ENCODE measurements at regions not wholly inside any gene's neighbourhood (a gene's known extent, or its start where the extent isn't known, plus 50 kb on each side); places are given as distances from the start of the nearest gene placed in this dataset.

DNA sequence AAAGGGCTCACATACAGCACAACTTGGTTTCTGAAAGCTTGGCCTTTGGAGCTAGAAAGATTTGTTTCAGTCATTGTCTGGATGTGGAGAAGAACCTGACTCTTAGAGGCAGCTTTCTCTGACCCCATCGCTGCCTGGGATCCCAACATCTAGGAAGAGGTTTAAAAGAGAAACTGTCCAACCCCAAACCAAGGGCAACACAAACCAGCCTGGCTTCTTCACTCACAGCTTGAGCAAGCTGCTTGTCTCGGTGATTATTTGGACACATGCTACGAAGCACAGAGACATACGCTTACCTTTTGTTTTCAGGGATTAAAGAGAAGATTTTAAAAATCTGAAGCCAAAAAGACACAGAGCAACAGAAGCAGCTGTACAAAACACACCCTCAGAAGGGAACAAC lies 109.8 kb downstream of the ETS2 start:
- in situ Hi-C loops (cut with MboI) = no loop called here
- 97 to 98% methylated on average over 4 of the region's 4 CpGs for WGBS, 2 experiments (ENCODE audit: low coverage in 1 of 2, low lambda C conversion rate in 2 of 2, missing lambda C conversion rate in 2 of 2)
- Histone ChIP-seq H3K79me2 (ENCODE audit: insufficient read depth) (no peaks in the 10 kb centered on the region), H3K4me2 (ENCODE audit: unreplicated experiment) (no peak overlapping the region), H3K9me2 (ENCODE audit: insufficient read depth) (no peaks in the 10 kb centered on the region), H3K4me3 (no peak overlapping the region), H3K9me3 (ENCODE audit: low read depth) (no peaks in the 10 kb centered on the region), H3F3A (ENCODE audit: insufficient read depth) (peaks cover 4% of the 10 kb centered on the region; the same call in 1 of the 2 replicates), H3K27me3 (replicated peaks; ENCODE audit: insufficient read depth) (no peaks in the 10 kb centered on the region), H3K9ac (no peak overlapping the region), H2AFZ (no peak overlapping the region), H3K27ac (no peak overlapping the region), H4K20me1 (ENCODE audit: insufficient read depth) (no peaks in the 10 kb centered on the region), H3K36me3 (ENCODE audit: low read depth) (no peaks in the 10 kb centered on the region), H3K4me1 (ENCODE audit: insufficient read depth) (peaks cover 15% of the 10 kb centered on the region)
- no peak for DNase-seq
- TF ChIP-seq EZH2 (IDR thresholded peaks at IDR 0.05; ENCODE audit: insufficient read depth, poor library complexity, severe bottlenecking) = no peak
- no peak for TF ChIP-seq EZH2phosphoT487 (IDR thresholded peaks at IDR 0.05; ENCODE audit: insufficient read depth, low read depth)

DNA sequence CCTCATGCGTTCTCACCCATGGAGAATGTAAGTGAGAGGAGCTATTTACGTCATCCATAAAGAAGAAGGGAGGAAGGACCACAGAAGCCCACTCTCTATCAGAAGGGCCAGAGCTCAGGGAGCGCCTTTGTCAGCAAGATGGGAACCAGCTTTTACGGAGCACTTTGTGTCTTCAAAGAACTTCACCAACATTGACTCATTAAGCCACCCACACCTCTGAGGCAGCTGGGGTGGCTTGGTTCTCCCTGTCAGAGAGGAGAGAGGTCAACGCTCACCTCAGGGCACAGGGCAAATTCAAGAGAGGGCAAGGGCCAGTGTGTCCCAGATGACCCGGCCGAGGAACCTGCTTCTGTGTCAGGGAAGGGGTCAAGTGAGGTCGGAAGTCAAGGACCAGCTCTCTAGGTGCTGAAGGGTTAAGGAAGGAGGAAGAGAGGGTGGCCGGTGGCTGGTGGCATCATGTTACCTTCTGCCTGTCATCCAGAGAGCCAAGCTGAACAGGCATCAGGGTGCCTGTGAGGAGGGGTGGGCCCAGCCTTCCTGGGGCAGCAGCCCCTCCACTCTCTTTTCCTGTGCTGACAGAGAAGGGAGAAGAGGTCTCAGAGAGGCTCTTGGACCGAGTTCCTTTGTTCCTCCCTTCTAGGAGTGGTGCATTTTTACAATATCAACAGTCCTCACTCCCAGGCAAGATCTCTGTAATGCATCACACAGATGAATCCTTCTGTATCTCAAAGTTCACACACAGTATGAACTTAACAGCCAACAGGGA lies 109.0 kb downstream of the ETS2 start:
- no peaks in the 10 kb centered on the region for H3K27me3 ChIP-seq (replicated peaks; ENCODE audit: insufficient read depth)
- H2AFZ ChIP-seq = no peak overlapping the region
- H3K79me2 ChIP-seq (ENCODE audit: insufficient read depth) = no peaks in the 10 kb centered on the region
- no peak overlapping the region for H3K27ac ChIP-seq
- WGBS, 2 experiments (ENCODE audit: low coverage in 1 of 2, low lambda C conversion rate in 2 of 2, missing lambda C conversion rate in 2 of 2) = 78 to 80% methylated on average over 10 of the region's 10 CpGs
- peak; percentile 44 for DNase-seq
- no peaks in the 10 kb centered on the region for H3K36me3 ChIP-seq (ENCODE audit: low read depth)
- H3K9me2 ChIP-seq (ENCODE audit: insufficient read depth) = no peaks in the 10 kb centered on the region
- no peak overlapping the region for H3K4me3 ChIP-seq
- peaks cover 13% of the 10 kb centered on the region for H3K4me1 ChIP-seq (ENCODE audit: insufficient read depth)
- H3F3A ChIP-seq (ENCODE audit: insufficient read depth) = no peaks in the 10 kb centered on the region
- no peak overlapping the region for H3K9ac ChIP-seq
- H3K9me3 ChIP-seq (ENCODE audit: low read depth) = no peaks in the 10 kb centered on the region
- in situ Hi-C loops (cut with MboI) = no loop called here
- no peaks in the 10 kb centered on the region for H4K20me1 ChIP-seq (ENCODE audit: insufficient read depth)
- no peak overlapping the region for H3K4me2 ChIP-seq (ENCODE audit: unreplicated experiment)
- TF ChIP-seq EZH2 (IDR thresholded peaks at IDR 0.05; ENCODE audit: insufficient read depth, poor library complexity, severe bottlenecking) (no peak), EZH2phosphoT487 (IDR thresholded peaks at IDR 0.05; ENCODE audit: insufficient read depth, low read depth) (no peak)

DNA sequence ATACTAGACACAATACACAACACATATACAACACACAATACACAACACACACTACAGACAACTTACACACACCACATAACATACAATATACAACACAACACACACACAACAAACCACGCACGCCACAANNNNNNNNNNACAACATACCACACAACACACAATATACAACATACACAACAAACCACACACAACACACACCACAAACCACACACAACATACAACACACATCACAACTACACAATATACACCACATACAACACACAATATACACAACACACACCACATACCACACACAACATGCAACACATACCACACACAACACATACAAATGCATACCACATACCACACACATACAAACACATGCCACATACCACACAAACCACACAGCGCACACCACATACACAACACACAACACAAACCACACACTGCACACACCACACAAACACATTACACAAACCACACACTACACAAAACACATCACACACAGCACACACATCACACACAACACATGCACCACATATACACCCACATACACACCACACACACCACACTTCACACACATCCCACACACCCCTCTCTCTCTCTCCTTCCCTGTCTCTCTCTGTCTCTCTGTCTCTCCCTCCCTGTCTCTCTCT lies 108.3 kb downstream of the ETS2 start:
- Histone ChIP-seq H3K4me2 (ENCODE audit: unreplicated experiment) (peak overlapping the region; percentile 79), H3K4me1 (ENCODE audit: insufficient read depth) (peaks cover 13% of the 10 kb centered on the region), H2AFZ (no peak overlapping the region), H3K27ac (no peak overlapping the region), H3F3A (ENCODE audit: insufficient read depth) (no peaks in the 10 kb centered on the region), H3K36me3 (ENCODE audit: low read depth) (no peaks in the 10 kb centered on the region), H3K4me3 (no peak overlapping the region; the same call in 1 of the 2 replicates), H3K27me3 (replicated peaks; ENCODE audit: insufficient read depth) (no peaks in the 10 kb centered on the region), H4K20me1 (ENCODE audit: insufficient read depth) (no peaks in the 10 kb centered on the region), H3K9me3 (ENCODE audit: low read depth) (no peaks in the 10 kb centered on the region), H3K9ac (no peak overlapping the region), H3K9me2 (ENCODE audit: insufficient read depth) (no peaks in the 10 kb centered on the region), H3K79me2 (ENCODE audit: insufficient read depth) (no peaks in the 10 kb centered on the region)
- 70 to 85% methylated on average over 3 of the region's 3 CpGs for WGBS, 2 experiments (ENCODE audit: low coverage in 1 of 2, low lambda C conversion rate in 2 of 2, missing lambda C conversion rate in 2 of 2)
- no peak for TF ChIP-seq EZH2phosphoT487 (IDR thresholded peaks at IDR 0.05; ENCODE audit: insufficient read depth, low read depth)
- TF ChIP-seq EZH2 (IDR thresholded peaks at IDR 0.05; ENCODE audit: insufficient read depth, poor library complexity, severe bottlenecking) = no peak
- in situ Hi-C loops (cut with MboI) = no loop called here
- DNase-seq = no peak

DNA sequence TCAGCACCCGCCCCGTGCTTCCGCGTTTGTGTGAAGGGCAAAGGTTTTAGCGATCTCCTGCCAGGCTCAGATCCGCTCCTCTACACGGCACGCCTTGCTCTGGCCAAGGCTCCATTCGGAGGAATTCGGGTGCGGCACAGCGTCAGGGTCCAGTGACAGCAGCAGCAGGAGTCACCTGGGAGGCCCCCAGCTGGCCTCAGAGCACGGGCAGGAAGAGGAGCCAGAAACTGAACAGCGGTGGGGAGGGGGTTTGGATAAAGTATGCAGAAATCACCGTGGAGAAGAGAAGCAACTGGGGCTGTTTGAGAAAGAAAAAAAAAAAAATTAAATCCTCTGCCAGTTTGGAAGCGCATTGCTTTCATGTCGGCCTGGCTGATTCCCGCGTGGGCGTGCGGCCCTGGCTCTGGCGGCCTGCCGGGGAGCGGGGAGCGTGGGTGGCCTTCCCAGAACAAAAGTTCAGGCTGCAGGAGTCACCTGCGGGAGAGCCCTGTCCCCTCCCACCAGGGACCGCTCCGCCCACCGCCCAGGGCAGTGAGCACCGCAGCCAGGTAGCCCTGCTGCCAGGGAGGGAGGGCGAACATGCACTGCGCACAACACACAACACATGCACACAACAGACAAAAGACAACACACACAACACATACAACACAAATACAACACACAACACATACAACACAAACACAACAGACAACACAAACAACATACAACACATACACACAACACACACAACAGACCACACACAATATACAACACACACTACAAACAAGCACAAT lies 107.6 kb downstream of the ETS2 start:
- Histone ChIP-seq H3K4me3 (peak overlapping the region; percentile 46), H4K20me1 (ENCODE audit: insufficient read depth) (no peaks in the 10 kb centered on the region), H2AFZ (peak overlapping the region; percentile 72), H3F3A (ENCODE audit: insufficient read depth) (no peaks in the 10 kb centered on the region), H3K36me3 (ENCODE audit: low read depth) (no peaks in the 10 kb centered on the region), H3K9me2 (ENCODE audit: insufficient read depth) (no peaks in the 10 kb centered on the region), H3K27ac (no peak overlapping the region), H3K9ac (no peak overlapping the region), H3K4me2 (ENCODE audit: unreplicated experiment) (peak overlapping the region; percentile 79), H3K9me3 (ENCODE audit: low read depth) (no peaks in the 10 kb centered on the region), H3K4me1 (ENCODE audit: insufficient read depth) (peaks cover 13% of the 10 kb centered on the region), H3K79me2 (ENCODE audit: insufficient read depth) (no peaks in the 10 kb centered on the region), H3K27me3 (replicated peaks; ENCODE audit: insufficient read depth) (no peaks in the 10 kb centered on the region)
- DNase-seq = peak; percentile 84
- WGBS, 2 experiments (ENCODE audit: low coverage in 1 of 2, low lambda C conversion rate in 2 of 2, missing lambda C conversion rate in 2 of 2) = 6 to 13% methylated on average over 25 to 32 of the region's 32 CpGs
- TF ChIP-seq EZH2 (IDR thresholded peaks at IDR 0.05; ENCODE audit: insufficient read depth, poor library complexity, severe bottlenecking) (no peak), EZH2phosphoT487 (IDR thresholded peaks at IDR 0.05; ENCODE audit: insufficient read depth, low read depth) (no peak)
- in situ Hi-C loops (cut with MboI) = no loop called here

Measured in GM23248 (cell line).